Osteocyte (in vitro differentiated cells): ENCODE measurements at regions not wholly inside any gene's neighbourhood (a gene's known extent, or its start where the extent isn't known, plus 50 kb on each side); places are given as distances from the start of the nearest gene placed in this dataset.

ENCODE experiments used
- DNase-seq: peaks from one replicate; pipeline ENCODE4 v3.0.0; 2021; ENCODE audit warnings: mixed read lengths; ENCODE audit not compliant: unreplicated experiment; ENCODE audit errors: extremely low spot score
- H3K27ac Mint-ChIP-seq: one replicate; pipeline ENCODE4 v1.8.0; 2021; ENCODE audit warnings: mild to moderate bottlenecking, mixed read lengths; ENCODE audit not compliant: unreplicated experiment
- H3K27me3 Mint-ChIP-seq: one replicate; pipeline ENCODE4 v1.8.0; 2021; ENCODE audit warnings: mixed read lengths; ENCODE audit not compliant: unreplicated experiment
- H3K36me3 Mint-ChIP-seq: one replicate; pipeline ENCODE4 v1.8.0; 2021; ENCODE audit warnings: mixed read lengths; ENCODE audit not compliant: unreplicated experiment
- H3K4me1 Mint-ChIP-seq: one replicate; pipeline ENCODE4 v1.8.0; 2021; ENCODE audit warnings: mixed read lengths; ENCODE audit not compliant: unreplicated experiment
- H3K4me3 Mint-ChIP-seq: one replicate; pipeline ENCODE4 v1.8.0; 2021; ENCODE audit warnings: mild to moderate bottlenecking, moderate library complexity, mixed read lengths; ENCODE audit not compliant: unreplicated experiment
- H3K9me3 Mint-ChIP-seq: one replicate; pipeline ENCODE4 v1.8.0; 2021; ENCODE audit warnings: mixed read lengths; ENCODE audit not compliant: unreplicated experiment
- CTCF ChIP-seq: fragments of 200-600 bp; sonication (generic); IDR thresholded peaks from 2 replicates; pipeline ENCODE4 v1.5.0; 2021; ENCODE audit warnings: antibody characterized with exemption, mild to moderate bottlenecking, moderate library complexity

DNA sequence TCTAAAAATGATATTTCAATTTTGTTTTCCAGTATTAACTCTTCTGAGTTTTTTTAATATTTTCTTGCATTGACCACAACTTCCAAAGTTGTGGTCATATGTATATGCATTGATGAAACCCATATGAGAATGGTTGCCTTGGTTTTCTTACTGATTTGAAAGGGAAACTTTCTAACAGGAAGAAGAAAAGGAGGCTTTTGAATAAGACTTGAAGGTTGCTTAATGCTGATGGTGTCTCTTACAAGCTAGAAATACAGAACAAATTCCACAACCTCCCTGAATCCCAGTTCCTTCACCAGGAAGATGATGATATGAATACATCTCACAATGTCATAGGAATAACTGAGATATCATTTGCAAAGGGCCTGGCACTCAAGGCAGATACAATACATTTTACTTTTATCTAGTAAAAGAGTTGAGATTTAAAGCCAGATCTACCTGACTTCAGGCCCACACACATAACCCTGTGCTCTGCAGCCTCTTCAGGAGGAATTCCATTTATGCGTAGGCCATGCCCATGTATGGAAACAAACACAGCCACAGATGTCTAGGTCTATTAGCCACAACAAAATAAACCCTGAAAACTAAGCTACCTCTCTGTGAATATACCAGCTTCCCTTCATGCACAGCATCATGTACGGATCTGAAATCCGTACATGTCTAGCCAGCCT lies 165.4 kb upstream of the PLEKHG7 start:
- no peaks in the 10 kb centered on the region for H3K36me3 Mint-ChIP-seq
- DNase-seq, result no peak
- peaks cover 29% of the 10 kb centered on the region for H3K4me1 Mint-ChIP-seq
- no peaks in the 10 kb centered on the region for H3K27me3 Mint-ChIP-seq
- no peak overlapping the region for H3K27ac Mint-ChIP-seq
- H3K4me3 Mint-ChIP-seq, result no peak overlapping the region
- no peaks in the 10 kb centered on the region for H3K9me3 Mint-ChIP-seq
- TF ChIP-seq CTCF, result no peak

GRCh38 chr12:92535961-92536360 lies 166.8 kb upstream of the PLEKHG7 start:
- DNase-seq, result no peak
- H3K36me3 Mint-ChIP-seq, result no peaks in the 10 kb centered on the region
- H3K27ac Mint-ChIP-seq, result no peak overlapping the region
- H3K4me3 Mint-ChIP-seq, result no peak overlapping the region
- peaks cover 29% of the 10 kb centered on the region for H3K4me1 Mint-ChIP-seq
- TF ChIP-seq CTCF, result no peak
- H3K9me3 Mint-ChIP-seq, result no peaks in the 10 kb centered on the region
- peaks cover 2% of the 10 kb centered on the region for H3K27me3 Mint-ChIP-seq

DNA sequence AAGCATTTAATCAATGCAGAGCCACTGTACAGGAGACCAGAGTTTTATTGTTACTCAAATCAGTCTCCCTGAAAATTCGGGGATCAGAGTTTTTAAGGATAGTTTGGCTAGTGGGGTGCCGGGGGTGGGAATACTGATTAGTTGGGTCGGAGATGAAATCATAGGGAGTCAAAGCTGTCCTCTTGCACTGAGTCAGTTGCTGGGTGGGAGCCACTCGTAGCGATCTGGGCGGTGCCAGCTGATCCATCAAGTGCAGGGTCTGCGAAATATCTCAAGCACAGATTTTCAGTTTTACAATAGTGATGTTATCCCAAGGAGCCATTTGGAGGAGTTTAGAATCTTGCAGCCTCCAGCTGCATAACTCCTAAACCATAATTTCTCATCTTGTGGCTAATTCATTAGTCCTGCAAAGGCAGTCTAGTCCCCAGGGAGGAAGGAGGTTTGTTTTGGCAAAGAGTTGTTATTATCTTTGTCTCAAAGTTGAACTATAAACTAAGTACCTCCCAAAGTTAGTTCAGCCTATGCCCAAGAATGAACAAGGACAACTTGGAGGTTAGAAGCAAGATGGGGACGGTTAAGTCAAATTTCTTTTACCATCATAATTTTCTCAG lies 169.4 kb upstream of the PLEKHG7 start:
- Mint-ChIP-seq H3K9me3 (no peaks in the 10 kb centered on the region), H3K27ac (no peak overlapping the region), H3K4me1 (peaks cover 14% of the 10 kb centered on the region), H3K4me3 (no peak overlapping the region), H3K27me3 (peaks cover 2% of the 10 kb centered on the region), H3K36me3 (no peaks in the 10 kb centered on the region)
- no peak for DNase-seq
- TF ChIP-seq CTCF, result no peak

DNA sequence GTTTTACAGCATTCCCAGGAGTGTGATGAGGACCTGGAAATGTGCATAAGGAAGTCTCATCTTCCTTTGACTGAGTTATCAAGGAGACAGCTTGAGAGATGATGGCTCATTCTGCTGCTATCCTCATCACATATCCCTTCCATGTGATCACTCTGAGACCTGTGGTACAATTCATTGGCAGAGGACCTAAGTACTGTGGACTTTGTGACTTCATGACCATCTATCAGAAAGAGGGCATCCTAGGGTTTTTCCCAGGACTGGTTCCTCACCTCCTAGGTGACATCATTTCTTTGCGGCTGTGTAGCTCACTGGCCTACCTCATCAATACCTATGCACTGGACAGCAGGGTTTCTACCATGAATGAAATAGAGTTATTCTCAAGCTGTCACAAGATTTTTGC lies 172.1 kb upstream of the PLEKHG7 start:
- Mint-ChIP-seq H3K9me3 (no peaks in the 10 kb centered on the region), H3K4me3 (no peak overlapping the region), H3K36me3 (no peaks in the 10 kb centered on the region), H3K27me3 (peaks cover 2% of the 10 kb centered on the region), H3K27ac (no peak overlapping the region), H3K4me1 (peaks cover 14% of the 10 kb centered on the region)
- DNase-seq, result no peak
- TF ChIP-seq CTCF, result no peak

GRCh38 chr12:92529944-92530343 lies 172.8 kb upstream of the PLEKHG7 start:
- Mint-ChIP-seq H3K27ac (no peak overlapping the region), H3K4me3 (no peak overlapping the region)

More at GRCh38 chr12:92529944-92530343, 172.8 kb upstream of the PLEKHG7 start:
- Mint-ChIP-seq H3K4me1 (peaks cover 14% of the 10 kb centered on the region), H3K27me3 (peaks cover 2% of the 10 kb centered on the region), H3K36me3 (no peaks in the 10 kb centered on the region), H3K9me3 (no peaks in the 10 kb centered on the region)
- no peak for TF ChIP-seq CTCF
- no peak for DNase-seq
